Activated T-cell treated with anti-CD3 and anti-CD28 coated beads for 24 hours (primary cell): ENCODE measurements at regions not wholly inside any gene's neighbourhood (a gene's known extent, or its start where the extent isn't known, plus 50 kb on each side); places are given as distances from the start of the nearest gene placed in this dataset.

Source experiments
- DNase-seq: peaks from one replicate; pipeline ENCODE4 v3.0.0-alpha.2; 2020; ENCODE audit warnings: low read depth

GRCh38 chr2:157933160-157933920, 57.2 kb upstream of the ACVR1 start:
- no peak for DNase-seq

GRCh38 chr2:157932480-157933159, 56.5 kb upstream of the ACVR1 start:
- DNase-seq, result no peak

- DNase-seq, result no peak
These were observed 55.4 kb upstream of the ACVR1 start for GRCh38 chr2:157931542-157931941.

- no peak for DNase-seq
These were observed 54.6 kb upstream of the ACVR1 start for GRCh38 chr2:157930728-157931127.

- no peak for DNase-seq
These were observed 53.9 kb upstream of the ACVR1 start for GRCh38 chr2:157929871-157930667.

GRCh38 chr2:157928372-157928771, 52.2 kb upstream of the ACVR1 start:
- no peak for DNase-seq

- no peak for DNase-seq
These were observed 51.0 kb upstream of the ACVR1 start for GRCh38 chr2:157927155-157927554.
